ENCODE measurements at regions not wholly inside any gene's neighbourhood (a gene's known extent, or its start where the extent isn't known, plus 50 kb on each side); places are given as distances from the start of the nearest gene placed in this dataset.

GRCh38 chr5:156148301-156148700 is 178.7 kb upstream of the SGCD start:
- no peak for TF ChIP-seq MXI1 (IDR thresholded peaks at IDR 0.05; ENCODE audit: borderline replicate concordance, low read depth, low read length)
- TF ChIP-seq, protein P1, sequence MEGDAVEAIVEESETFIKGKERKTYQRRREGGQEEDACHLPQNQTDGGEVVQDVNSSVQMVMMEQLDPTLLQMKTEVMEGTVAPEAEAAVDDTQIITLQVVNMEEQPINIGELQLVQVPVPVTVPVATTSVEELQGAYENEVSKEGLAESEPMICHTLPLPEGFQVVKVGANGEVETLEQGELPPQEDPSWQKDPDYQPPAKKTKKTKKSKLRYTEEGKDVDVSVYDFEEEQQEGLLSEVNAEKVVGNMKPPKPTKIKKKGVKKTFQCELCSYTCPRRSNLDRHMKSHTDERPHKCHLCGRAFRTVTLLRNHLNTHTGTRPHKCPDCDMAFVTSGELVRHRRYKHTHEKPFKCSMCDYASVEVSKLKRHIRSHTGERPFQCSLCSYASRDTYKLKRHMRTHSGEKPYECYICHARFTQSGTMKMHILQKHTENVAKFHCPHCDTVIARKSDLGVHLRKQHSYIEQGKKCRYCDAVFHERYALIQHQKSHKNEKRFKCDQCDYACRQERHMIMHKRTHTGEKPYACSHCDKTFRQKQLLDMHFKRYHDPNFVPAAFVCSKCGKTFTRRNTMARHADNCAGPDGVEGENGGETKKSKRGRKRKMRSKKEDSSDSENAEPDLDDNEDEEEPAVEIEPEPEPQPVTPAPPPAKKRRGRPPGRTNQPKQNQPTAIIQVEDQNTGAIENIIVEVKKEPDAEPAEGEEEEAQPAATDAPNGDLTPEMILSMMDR (conservative IDR thresholded peaks at IDR 0.05; ENCODE audit: low read depth, low read length), result no peak
- no peak for TF ChIP-seq CEBPB (IDR thresholded peaks at IDR 0.05; ENCODE audit: low read depth, low read length)
- no peak for TF ChIP-seq BHLHE40 (IDR thresholded peaks at IDR 0.05; ENCODE audit: low read depth, low read length)
- TF ChIP-seq POLR2A (IDR thresholded peaks at IDR 0.05; ENCODE audit: low read depth, low read length), result no peak
- TF ChIP-seq RAD21 (IDR thresholded peaks at IDR 0.05; ENCODE audit: low read length), result no peak
- no peak for TF ChIP-seq RFX5 (IDR thresholded peaks at IDR 0.05; ENCODE audit: low read depth, low read length)
- no peak for TF ChIP-seq MAZ (IDR thresholded peaks at IDR 0.05; ENCODE audit: borderline replicate concordance, low read depth, low read length)
- no peak for TF ChIP-seq ELK1 (IDR thresholded peaks at IDR 0.05; ENCODE audit: borderline replicate concordance, low read depth, low read length)
- TF ChIP-seq NFE2L2 (IDR thresholded peaks at IDR 0.05; ENCODE audit: low read depth, low read length), result no peak
- TF ChIP-seq SMC3 (IDR thresholded peaks at IDR 0.05; ENCODE audit: low read depth, low read length), result no peak
- TF ChIP-seq MAFK (IDR thresholded peaks at IDR 0.05; ENCODE audit: low read depth, low read length), result no peak
- TF ChIP-seq CHD1 (IDR thresholded peaks at IDR 0.05; ENCODE audit: low read depth, low read length), result no peak
- no peak for TF ChIP-seq RCOR1 (IDR thresholded peaks at IDR 0.05; ENCODE audit: insufficient replicate concordance, low read length)
